ENCODE measurements at regions not wholly inside any gene's neighbourhood (a gene's known extent, or its start where the extent isn't known, plus 50 kb on each side); places are given as distances from the start of the nearest gene placed in this dataset.

DNA sequence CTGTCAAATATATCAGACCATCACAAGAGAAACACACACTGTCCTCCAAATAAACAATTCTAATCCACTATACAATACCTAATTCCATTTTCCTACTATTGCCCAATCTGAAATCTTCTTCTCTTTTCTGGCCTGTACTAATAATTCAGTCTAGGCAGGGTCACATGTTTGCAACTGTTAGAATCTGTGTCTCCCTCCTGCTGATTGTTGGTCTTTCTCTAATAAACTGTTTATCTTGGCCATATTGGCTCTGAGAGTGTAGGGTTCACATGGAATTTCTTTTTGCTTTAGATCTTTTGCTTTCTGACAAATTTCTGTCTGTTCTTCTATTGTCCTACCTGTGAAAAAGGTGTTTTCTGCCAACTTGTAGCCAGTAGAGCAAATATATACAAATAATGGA is 319.9 kb upstream of the ADAMTS5 start:
- Histone ChIP-seq H3K4me2 (ENCODE audit: insufficient read depth, low read length) (no peak overlapping the region), H3K9me1 (replicated peaks; ENCODE audit: control insufficient read depth, extremely low read depth, insufficient read depth, low read length) (no peaks in the 10 kb centered on the region), H3K27me3 (ENCODE audit: control insufficient read depth in 2 of 2, insufficient read depth in 2 of 2, low read length in 2 of 2) (no peaks in the 10 kb centered on the region), H2AFZ (ENCODE audit: low read depth, low read length) (no peak overlapping the region), H3K9me3 (replicated peaks; ENCODE audit: control insufficient read depth, insufficient read depth, low read length) (no peaks in the 10 kb centered on the region), H3K9ac (replicated peaks; ENCODE audit: extremely low read depth, insufficient read depth, low read length) (no peak overlapping the region), H3K4me3 (replicated peaks in 1 of 3; ENCODE audit: insufficient read depth in 1 of 3, low read depth in 1 of 3, low read length in 3 of 3) (no peak overlapping the region), H3K4me1 (ENCODE audit: control insufficient read depth, extremely low read depth, insufficient read depth, low read length) (no peaks in the 10 kb centered on the region), H3K36me3 (ENCODE audit: control insufficient read depth in 2 of 2, extremely low read depth in 1 of 2, insufficient read depth in 2 of 2, low read length in 2 of 2) (no peaks in the 10 kb centered on the region), H4K20me1 (replicated peaks; ENCODE audit: control insufficient read depth, extremely low read depth, insufficient read depth, low read length) (no peaks in the 10 kb centered on the region), H3K79me2 (ENCODE audit: control insufficient read depth, insufficient read depth, low read length) (no peaks in the 10 kb centered on the region), H3K27ac (ENCODE audit: insufficient read depth, low read depth, low read length) (no peak overlapping the region)
- intact Hi-C loops (cut with micrococcal nuclease) (no loop called here), dilution Hi-C loops (cut with MboI; ENCODE audit: extremely low pct_ligation_motif_present, low sequenced_read_pairs) (no loop called here)
- FAIRE-seq: no peak
- TF ChIP-seq, protein P1, sequence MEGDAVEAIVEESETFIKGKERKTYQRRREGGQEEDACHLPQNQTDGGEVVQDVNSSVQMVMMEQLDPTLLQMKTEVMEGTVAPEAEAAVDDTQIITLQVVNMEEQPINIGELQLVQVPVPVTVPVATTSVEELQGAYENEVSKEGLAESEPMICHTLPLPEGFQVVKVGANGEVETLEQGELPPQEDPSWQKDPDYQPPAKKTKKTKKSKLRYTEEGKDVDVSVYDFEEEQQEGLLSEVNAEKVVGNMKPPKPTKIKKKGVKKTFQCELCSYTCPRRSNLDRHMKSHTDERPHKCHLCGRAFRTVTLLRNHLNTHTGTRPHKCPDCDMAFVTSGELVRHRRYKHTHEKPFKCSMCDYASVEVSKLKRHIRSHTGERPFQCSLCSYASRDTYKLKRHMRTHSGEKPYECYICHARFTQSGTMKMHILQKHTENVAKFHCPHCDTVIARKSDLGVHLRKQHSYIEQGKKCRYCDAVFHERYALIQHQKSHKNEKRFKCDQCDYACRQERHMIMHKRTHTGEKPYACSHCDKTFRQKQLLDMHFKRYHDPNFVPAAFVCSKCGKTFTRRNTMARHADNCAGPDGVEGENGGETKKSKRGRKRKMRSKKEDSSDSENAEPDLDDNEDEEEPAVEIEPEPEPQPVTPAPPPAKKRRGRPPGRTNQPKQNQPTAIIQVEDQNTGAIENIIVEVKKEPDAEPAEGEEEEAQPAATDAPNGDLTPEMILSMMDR (IDR thresholded peaks at IDR 0.05; ENCODE audit: extremely low read depth in 1 of 2, insufficient read depth in 1 of 2, low read depth in 1 of 2, low read length in 2 of 2): no peak
- TF ChIP-seq FOS (IDR thresholded peaks at IDR 0.05; ENCODE audit: borderline replicate concordance, insufficient read depth, low read length) (no peak), GATA2 (IDR thresholded peaks at IDR 0.05; ENCODE audit: insufficient read depth, insufficient read length, low read depth, low read length) (no peak), JUN (IDR thresholded peaks at IDR 0.05; ENCODE audit: borderline replicate concordance, insufficient read depth, insufficient read length, low read depth) (no peak), MYC (IDR thresholded peaks at IDR 0.05; ENCODE audit: low read depth, low read length) (no peak), EZH2 (IDR thresholded peaks at IDR 0.05; ENCODE audit: borderline replicate concordance, low read depth, low read length, severe bottlenecking) (no peak), POLR2A (IDR thresholded peaks at IDR 0.05; ENCODE audit: low read depth, low read length) (no peak), POLR2AphosphoS5 (IDR thresholded peaks at IDR 0.05; ENCODE audit: insufficient read depth, low read depth, low read length) (no peak)
- TF ChIP-seq, protein P2, sequence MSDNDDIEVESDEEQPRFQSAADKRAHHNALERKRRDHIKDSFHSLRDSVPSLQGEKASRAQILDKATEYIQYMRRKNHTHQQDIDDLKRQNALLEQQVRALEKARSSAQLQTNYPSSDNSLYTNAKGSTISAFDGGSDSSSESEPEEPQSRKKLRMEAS (IDR thresholded peaks at IDR 0.05; ENCODE audit: insufficient read depth, insufficient read length): no peak
- DNase-seq (ENCODE audit: low read depth, low spot score): no peak
- CTCF ChIA-PET: interaction anchor here (1.0 to 1.3 kb wide), 2 partner anchors 10 to 35 kb away, joined by 3 to 4 read pairs; no protein-coding TSS in a partner anchor
- POLR2A ChIA-PET: no interaction called here
- no TSS peak for BruUV-seq (replicated peaks)
